HG03354 (cell line): ENCODE measurements at regions not wholly inside any gene's neighbourhood (a gene's known extent, or its start where the extent isn't known, plus 50 kb on each side); places are given as distances from the start of the nearest gene placed in this dataset.
"Not testable (repeated sequence)": the region's sequence is repeated elsewhere in the genome, so short reads cannot be mapped to it uniquely, and the experiment has no call there.

Experiments
- ATAC-seq: cut with Tn5 transposase; IDR thresholded peaks from one replicate; pipeline ENCODE4 v1.9.1; 2021; ENCODE audit warnings: mild to moderate bottlenecking; ENCODE audit not compliant: unreplicated experiment, poor library complexity, severe bottlenecking

- no peak for ATAC-seq
Measured at GRCh38 chr6:71190809-71191208, 97.8 kb upstream of the OGFRL1 start.

GRCh38 chr6:71194724-71195123 is 93.9 kb upstream of the OGFRL1 start:
- no peak for ATAC-seq

GRCh38 chr6:71197267-71197666 is 91.3 kb upstream of the OGFRL1 start:
- no peak for ATAC-seq

GRCh38 chr6:71197780-71198179 is 90.8 kb upstream of the OGFRL1 start:
- no peak for ATAC-seq

- ATAC-seq = no peak
Measured at GRCh38 chr6:71198908-71199307, 89.7 kb upstream of the OGFRL1 start.

GRCh38 chr6:71199736-71200135 is 88.9 kb upstream of the OGFRL1 start:
- ATAC-seq = no peak

- ATAC-seq = no peak
Measured at GRCh38 chr6:71203206-71203605, 85.4 kb upstream of the OGFRL1 start.

GRCh38 chr6:71204741-71205140 is 83.9 kb upstream of the OGFRL1 start:
- no peak for ATAC-seq

- ATAC-seq = no peak
Measured at GRCh38 chr6:71205336-71205956, 83.2 kb upstream of the OGFRL1 start.

- ATAC-seq = no peak
Measured at GRCh38 chr6:71206089-71206488, 82.5 kb upstream of the OGFRL1 start.

- no peak for ATAC-seq
Measured at GRCh38 chr6:71209206-71209605, 79.4 kb upstream of the OGFRL1 start.

- ATAC-seq = no peak
Measured at GRCh38 chr6:71209626-71210025, 79.0 kb upstream of the OGFRL1 start.

- no peak for ATAC-seq
Measured at GRCh38 chr6:71211799-71212198, 76.8 kb upstream of the OGFRL1 start.

GRCh38 chr6:71220466-71220865 is 68.1 kb upstream of the OGFRL1 start:
- no peak for ATAC-seq

GRCh38 chr6:71222671-71223070 is 65.9 kb upstream of the OGFRL1 start:
- ATAC-seq = no peak

GRCh38 chr6:71224011-71224410 is 64.6 kb upstream of the OGFRL1 start:
- no peak for ATAC-seq

- ATAC-seq = no peak
Measured at GRCh38 chr6:71226151-71226550, 62.5 kb upstream of the OGFRL1 start.

GRCh38 chr6:71228461-71229041 is 60.1 kb upstream of the OGFRL1 start:
- ATAC-seq = no peak

GRCh38 chr6:71229477-71229876 is 59.1 kb upstream of the OGFRL1 start:
- no peak for ATAC-seq

GRCh38 chr6:71232890-71233289 is 55.7 kb upstream of the OGFRL1 start:
- not testable (repeated sequence) for ATAC-seq

GRCh38 chr6:71236926-71237434 is 51.6 kb upstream of the OGFRL1 start:
- ATAC-seq = no peak

- no peak for ATAC-seq
Measured at GRCh38 chr6:71238351-71238750, 50.3 kb upstream of the OGFRL1 start.
